ENCODE measurements at regions not wholly inside any gene's neighbourhood (a gene's known extent, or its start where the extent isn't known, plus 50 kb on each side); places are given as distances from the start of the nearest gene placed in this dataset.

DNA sequence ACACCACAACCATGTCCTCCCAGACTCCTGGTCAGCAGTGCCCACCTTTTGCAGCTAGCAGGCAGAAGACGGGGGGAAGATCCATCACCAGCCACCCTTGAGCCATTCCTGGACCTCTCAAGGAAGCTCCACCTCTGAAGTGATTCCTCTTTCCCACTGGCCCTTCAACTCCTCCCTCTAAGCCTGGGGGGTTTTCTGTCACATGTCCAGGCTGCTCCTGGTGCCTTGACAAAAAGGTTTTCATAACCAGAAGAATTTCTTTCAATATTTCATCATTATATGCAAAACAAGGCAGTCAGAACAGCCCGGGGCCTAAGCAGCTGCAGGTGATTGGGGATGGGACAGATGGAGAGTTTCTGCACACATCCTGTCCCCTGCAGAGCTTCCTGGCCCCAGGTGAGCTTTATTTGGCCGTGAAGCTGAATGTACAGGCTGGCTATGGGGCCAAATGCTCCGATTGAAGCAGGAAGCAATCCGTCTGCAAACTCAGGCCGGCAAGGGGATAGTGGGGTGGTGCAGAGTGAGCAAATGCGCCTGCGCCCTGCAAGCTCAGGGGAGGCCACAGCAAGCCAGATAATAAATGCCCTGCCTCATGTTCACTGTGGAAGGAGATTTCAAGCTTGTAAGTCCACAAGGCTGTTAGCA, 173.5 kb downstream of the C5orf15 start:
- no peak for DNase-seq

DNA sequence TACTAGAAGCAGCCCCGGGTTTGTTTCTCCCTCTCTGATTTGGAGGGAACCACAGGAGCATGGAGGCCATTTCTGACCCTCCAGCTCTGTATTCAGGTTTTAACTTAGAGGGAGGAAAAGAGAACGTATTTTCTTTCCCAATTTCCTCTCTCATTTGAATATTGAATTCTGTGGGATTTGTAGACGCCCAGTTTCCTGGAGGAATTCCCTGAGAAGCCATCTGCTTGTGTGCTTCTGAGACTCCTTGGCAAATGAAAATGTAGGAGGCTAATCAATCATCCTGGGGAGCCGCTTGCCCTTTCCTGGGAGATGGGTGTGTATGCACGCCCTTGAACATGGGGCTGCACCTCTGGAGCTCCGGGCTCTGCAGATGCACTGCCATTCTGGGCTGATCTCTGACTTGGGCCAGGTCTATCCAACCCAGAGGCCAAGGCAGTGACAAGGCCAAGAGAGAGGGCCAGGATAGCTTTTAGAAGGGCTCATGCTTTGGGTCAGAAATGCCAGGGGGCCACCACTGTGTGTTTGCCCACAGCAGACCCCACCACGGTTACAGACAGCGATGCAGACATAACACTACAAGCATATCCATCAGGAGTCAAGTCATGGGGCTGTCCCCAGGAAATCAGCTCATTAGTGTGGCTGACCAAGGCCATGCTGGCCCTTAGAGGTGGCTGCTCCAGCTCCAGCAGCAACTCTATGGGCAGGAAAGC, 174.5 kb downstream of the C5orf15 start:
- no peak for DNase-seq

DNA sequence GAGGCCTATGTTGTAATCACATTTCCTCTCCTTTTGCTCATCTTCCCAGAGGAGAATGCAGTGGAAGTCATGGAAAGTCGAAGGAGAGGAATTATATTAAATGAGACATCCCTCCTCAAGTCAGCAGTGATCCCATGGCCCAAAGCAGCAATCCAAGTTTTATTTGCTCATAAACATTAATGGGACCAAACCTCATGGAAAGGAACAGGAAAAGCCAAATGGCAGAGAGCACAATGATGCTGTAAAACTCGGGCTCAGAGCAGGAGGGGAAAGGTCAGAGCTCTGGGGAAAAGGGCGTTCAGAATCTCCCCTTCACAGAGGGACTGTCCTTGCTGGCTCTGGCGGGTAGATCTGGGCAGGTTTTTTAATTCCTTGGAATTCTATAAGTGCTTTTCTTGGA, 175.8 kb downstream of the C5orf15 start:
- DNase-seq, result no peak

DNA sequence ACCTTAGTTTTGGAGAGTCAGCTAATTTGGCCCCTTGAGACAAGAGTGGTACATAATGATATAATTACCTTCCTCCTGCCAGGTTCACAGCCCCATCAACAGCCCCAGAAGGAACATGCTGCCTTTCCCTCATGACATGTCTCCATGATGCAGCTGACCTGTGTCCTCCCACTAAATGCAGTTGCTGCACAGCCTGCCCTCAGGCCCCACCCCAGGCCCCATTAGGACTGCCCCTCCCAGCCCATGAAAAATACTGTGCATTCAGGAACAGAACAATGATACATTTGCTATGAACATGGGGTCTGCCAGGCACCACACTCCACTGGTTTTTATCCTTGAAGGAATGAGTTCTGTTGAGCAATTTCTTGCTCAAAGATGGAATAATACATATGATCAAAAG, 176.4 kb downstream of the C5orf15 start:
- no peak for DNase-seq

DNA sequence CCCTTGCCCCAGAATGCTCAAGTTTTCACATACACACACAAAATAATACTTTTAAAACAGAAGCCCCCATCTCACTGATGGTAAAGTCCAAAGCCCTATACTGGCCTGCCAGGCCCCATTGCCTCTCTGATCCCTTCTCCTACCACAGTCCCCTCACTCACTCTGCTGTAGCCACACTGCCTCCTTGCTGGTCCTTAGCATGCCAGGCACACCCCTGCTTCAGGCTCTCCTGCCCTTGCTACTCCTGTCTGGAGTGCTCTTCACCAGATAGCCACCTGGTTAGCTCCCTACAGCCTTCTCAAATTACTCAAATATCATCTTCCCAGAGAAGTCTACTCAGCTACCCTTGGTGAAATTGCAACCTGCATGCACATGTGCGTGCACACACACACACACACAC, 177.5 kb downstream of the C5orf15 start:
- no peak for DNase-seq

DNA sequence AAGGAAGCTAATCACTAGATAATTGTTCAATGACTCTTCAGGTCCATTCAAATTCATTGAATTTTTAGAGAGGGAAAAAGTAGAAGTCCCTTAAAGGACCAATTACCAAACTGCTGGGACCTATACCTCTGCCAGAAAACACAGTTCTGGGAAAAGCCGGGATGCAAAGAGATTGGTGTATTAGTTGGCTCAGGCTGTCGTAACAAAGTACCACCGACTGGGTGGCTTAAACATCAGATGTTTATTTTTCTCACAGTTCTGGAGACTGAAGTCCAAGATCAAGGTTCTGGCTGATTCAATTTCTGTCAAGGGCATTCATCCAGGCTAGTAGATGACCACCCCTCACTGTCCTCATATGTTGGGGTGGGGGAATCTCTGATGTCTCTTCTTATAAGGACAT, 177.1 kb upstream of the FSTL4 start:
- DNase-seq, result no peak

DNA sequence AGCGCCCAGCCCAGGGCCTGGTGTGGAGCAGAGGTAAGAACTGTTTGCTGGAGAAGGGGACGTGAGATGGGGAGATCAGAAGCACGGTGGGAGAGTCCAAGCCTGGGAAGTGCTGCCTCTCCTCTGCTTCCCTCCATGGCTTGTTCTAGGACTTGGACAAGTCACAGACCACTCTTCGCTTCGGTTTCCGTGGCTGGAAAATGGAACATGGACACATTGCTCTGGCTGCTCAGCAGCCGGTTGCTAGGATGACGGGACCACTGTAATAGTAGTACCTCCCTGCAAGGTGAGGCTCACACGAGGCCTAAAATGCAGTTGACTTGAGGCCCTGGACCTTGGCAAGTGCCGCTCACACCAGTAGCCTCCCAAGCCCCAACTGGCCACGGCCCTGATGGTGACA, 175.8 kb upstream of the FSTL4 start:
- no peak for DNase-seq

DNA sequence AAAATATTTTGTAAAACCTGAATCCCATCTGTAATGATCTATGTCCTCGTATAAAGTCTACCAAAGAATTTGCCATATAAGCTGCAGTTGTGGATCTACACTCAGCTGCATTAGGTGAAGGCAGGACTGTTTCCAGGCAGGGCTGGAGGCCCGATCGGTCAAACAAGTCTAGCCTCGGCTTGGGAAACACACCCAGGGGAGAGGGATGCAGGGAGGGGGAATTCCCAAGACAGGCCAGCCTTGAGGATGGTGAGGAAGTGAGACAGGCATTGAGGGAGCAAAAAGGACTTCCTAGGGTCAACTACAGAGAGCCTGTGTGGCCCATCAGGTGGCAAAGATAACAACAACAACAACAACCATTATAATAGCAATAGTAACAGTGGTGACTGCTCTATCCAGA, 174.1 kb upstream of the FSTL4 start:
- no peak for DNase-seq

DNA sequence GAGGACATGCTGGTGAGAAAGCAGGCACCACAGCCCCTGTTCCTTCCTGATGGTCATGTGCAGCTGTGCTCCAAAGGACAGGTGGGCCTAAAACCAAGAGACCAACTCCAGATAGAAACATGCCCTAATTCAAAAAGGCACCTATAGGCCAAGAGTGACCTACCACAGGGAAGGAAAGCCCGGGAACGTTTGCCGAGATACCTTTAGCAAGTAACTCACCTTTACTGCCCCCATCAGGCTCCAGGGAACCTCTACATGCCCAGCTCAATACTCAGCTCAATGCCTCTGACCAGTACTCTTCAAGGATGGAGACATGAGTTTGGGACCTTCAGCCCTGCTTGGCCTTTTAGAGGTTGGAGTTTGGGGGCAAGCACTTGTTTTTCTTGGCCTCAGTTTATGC, 172.8 kb upstream of the FSTL4 start:
- DNase-seq, result no peak

DNA sequence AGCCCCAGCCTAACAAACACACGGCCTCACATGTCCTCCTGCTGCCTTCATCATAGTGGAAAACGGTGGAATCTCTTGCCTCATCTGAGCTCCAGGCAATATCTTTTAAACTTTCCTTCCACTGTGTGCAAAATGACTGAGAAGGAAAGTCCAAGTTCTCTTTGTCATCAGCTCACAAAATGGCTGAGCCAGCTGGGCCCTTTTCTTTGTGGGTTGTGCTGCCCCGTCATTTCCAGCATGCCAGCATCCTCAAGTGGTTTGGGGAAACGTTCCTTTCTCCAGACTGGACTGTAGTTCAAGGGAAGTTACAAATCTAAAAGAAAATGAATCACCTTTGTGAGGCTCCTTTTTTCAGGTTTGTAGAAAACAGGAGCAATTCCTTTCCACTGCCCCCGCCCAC, 171.1 kb upstream of the FSTL4 start:
- DNase-seq, result no peak

DNA sequence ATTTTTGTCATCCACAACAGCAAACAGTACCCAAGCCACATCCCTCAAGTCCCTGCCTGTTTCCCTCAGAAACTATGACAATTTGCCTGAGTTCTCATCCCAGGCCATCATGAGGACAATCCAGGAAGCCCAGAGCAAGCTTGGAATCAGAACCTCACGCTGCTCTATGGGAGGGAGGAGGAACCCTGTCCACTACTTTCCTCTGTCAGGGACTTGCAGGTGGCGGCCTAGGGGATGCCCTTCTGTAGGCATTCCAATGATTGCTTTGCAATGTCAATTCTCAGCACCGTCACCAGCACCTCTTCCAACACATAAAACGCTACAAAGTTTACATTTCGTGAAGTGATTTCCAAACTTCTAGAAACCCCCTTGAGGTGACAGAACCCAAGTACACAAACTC, 170.4 kb upstream of the FSTL4 start:
- DNase-seq, result no peak

DNA sequence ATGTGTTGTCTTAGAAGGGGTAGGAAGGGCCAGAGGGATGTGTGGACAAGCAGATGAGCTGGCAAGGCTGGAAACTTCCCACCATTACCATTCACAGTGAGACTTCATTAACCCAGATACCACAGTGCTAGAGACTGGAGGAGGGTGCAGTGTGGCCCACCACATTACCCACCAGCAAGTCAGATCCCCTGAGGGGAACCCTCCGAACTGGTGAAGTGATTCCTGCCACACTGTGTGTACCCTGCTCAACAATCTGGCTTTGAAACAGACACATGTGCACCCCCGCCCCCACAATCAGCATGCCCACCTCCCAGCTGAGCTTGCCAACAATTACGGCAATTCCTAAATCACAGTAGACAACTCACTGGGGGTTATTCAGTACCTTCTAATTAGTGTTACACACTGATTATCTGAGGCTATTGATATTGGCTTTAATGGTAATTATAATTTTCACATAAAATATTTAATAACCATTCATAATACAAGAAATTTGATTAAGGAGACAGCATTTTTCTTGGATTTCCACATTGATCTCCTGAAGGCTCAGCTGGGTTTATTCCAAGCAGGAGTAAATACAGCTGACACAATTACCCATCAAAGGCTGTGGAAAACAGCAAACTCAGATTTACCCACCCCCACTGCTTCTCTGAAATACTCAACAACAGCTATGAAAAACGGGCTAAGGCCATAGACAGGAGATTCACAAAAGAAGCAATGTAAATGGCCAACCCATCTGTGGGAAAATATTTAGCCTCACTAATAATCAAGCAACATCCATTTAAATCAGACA, 169.3 kb upstream of the FSTL4 start:
- DNase-seq, result no peak

DNA sequence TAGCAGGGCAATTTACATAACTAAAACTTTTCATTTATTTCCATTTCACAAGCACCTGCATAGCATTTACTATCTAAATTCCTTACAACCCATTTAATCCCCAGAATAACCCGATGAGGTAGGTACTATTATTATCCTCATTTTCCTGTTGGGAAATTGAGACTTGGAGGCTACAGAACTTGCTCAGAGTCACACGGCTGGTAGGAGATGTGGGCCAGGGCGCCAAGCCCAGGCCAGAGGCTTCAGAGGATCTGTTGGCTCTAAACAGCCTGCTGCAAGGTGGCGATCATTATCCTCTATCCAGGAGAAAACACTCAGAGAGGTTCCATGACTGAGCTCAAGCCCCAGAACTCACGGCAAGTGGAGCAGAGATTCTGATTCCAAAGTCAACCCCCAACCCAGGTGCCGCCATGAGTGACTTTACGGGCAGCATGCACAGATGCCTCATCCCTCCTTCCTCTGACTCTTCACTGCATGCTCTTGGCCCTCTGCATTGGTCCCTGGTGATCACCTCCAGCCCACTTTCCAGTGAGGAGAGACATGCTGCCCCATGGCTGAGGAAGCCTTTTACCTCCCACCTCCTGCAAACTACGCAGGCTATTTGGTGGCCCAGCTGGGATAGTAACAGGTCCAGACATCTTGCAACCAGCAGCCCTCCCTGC, 168.4 kb upstream of the FSTL4 start:
- no peak for DNase-seq

DNA sequence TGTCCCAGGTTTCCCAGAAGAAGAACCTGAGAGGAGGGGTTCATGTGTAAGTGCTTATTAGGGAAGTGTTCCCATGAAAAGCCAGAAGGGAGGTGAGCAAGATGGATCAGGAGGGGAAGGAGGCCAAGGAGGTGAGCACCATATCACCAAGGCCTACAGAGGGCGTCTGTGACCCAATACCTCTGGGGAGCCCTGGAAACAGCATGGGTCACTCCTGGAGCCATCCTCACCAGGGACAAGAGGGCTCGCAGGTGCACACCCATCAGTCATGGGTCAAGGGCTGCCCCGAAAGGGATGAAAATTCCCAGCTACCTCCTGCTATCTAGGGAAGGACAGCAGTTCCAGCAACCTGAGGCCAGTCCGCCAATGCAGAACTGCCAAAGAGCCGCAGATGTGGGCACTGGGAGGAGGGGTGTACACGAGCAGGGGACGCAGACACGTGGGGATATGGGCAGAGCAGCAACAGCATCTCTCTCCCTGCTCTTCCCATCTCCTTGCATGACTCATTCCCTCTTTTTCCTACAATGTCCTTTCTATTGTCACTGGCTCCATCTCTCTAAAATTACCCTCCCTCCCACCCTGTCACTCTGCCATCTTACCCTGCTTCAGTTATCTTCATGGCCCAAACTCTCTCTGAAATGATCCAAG, 167.6 kb upstream of the FSTL4 start:
- DNase-seq, result no peak

DNA sequence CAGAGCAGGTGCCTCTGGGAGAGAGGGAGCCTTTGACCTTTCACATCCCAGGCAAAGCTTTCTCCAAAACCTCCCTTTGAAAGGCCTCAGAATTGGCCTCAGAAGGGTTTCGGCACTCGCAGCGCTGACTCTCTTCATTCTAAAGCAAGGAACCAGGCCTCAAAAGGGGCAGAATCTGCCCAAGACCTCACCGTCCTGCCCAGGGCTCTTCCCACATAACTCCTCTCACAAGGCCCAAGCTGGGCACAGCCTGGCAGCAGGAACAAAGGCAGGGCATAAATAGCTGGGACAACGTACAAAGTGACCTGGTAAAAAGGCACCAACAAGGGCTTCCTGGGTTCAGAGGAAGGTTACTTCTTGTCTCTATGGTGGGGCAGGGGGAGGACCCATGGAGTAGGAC, 166.3 kb upstream of the FSTL4 start:
- DNase-seq, result no peak

DNA sequence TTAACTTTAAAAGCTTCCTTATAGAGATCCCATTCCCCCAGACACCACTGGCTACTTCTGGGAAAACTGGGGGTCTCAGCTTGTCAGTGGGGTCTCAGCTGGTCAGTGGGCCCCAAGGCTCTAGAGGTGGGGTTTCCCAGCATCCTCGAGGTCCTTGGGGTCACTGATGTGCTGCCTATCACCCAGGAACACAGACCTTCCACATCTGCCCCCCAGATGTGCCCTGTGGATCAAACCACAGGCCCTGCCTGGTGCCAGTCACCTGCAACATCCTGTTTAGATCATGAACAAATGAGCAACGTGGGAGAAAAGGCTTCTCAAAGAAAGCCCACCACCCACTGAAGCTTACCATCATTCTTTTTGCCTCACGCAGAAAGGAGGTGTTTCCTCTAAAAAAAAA, 165.6 kb upstream of the FSTL4 start:
- DNase-seq, result no peak

DNA sequence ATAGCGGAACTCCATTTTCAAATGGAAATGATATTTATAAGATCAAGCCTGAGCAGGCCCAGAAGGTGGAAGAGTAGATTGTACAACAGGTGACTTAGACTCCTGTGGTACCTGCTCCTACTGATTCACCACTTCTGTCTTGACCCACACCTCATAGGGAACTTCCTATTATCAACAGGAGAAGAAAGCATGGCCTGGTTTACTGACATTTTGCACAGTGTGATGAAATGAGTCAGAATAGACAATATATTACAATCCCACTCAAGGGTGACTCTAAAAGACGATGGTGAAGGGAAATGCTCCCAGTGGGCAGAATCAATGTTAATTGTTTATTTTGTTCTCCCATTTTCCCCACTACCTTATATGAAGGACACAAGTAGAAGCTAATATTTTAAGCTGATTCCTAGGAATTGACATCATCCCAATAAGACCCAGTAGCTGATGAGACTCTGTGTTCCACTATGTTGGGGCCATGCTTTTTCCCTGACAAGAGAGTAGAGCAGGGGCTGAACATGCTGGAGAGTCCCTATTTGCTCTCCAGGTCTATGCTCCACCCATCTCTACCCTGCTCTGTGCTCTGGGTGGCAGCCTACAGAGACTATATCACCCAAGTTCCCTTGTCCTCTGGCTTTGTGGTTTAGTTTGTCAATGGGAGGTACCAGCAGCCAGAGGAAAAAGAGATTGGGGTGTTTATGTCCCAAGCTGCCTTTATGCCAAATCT, 163.4 kb upstream of the FSTL4 start:
- no peak for DNase-seq

DNA sequence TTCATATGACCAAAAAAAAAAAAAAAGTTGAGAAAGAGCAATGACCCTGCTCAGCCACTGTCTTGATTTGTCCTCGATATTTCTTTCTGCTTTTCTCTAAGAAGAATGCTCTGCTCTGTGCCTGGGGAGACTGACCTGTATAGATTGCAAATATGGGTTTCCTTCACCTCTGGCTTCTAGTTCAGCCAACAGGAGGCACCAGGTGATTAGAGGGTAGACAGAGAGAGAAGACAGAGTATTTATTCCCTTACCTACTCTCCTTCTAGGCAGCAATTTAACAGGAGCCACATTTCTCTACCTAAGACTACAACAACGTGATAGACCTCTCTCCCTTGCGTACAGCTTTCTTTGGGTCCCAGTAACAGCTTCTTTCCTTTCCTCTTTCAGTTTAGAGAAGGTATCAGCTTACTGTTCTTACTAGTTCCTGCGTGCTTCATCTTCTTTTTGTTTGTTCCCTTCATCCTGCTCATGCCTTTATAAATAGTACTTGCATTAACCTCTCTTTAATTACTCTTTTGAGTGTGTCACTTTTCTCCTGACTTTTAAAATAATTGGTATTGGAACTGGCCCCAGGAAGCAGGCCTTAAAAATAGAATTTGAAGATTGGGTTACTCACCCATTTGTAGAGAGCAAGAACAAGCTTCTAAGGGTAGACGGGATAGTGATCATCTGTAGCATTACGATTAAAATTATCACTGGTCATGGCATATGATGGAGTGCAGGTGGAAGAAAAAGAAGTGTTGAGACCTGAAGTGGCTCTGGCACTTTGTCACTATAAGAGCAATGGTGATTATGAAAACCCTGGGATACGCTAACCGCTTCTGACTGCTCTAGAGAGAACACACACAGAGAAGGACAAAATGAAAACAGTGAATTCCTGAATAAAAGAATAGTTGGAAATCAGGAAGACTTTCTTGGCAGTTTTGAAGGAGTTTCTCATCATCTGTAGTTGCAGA, 161.2 kb upstream of the FSTL4 start:
- DNase-seq, result no peak

DNA sequence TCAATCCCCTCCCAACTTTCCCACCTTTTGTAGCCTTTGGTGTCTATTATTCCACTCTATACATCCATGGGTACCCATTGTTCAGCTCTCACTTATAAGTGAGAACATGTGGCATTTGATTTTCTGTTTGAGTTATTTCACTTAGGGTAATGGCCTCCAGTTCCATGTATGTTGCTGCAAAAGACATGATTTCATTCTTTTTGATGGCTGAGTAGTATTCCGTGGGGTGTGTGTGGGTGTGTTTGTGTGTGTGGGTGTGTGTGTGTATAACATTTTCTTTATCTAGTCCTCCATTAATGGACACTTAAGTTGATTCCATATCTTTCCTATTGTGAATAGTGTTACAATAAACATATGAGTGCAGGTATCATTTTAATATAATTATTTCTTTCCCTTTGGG, 157.5 kb upstream of the FSTL4 start:
- DNase-seq, result no peak

DNA sequence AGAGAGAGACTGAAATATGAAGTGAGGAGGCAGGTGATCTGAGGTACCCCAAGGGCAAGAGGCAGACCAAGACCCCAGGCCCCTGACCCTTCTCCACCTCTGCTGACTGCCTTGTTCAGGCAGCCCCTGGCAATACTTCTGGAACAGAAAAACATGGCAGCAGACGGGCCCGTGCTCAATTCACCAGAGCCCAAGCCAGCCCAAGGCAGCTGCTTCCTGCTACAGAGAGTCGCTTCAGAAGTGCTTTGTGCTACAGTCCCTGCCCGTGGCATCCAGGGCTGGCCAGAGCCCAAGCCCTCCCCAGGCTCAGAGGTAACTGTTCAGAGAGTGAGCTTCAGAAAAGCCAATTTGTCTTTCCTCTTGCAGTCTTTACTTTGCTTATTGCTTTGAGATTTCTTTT, 151.4 kb upstream of the FSTL4 start:
- no peak for DNase-seq

DNA sequence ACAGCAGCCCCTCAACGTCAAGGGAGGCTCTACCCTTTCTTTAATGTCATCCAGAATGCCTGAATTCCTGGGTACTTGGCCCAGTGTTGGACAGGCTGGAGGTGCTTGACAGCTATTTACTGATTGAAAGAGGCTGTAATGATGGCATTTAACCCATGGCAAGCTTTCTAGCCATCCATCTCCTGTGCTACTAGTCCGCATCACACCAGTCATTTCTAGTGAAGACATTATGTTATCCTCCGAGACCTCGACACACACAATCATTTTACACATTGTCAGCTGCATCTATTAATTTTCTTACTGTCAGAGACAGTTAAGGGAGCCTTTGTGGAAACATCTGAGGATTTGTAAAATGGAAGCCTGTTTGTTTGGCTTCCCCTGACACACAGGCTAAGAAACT, 149.3 kb upstream of the FSTL4 start:
- DNase-seq, result no peak

All from activated CD4-positive, alpha-beta T cell treated with anti-CD3 and anti-CD28 coated beads, Interleukin-2, amount 50 U/mL, for 4 hours (primary cell).